Endothelial cell of umbilical vein (primary cell): ENCODE measurements at regions not wholly inside any gene's neighbourhood (a gene's known extent, or its start where the extent isn't known, plus 50 kb on each side); places are given as distances from the start of the nearest gene placed in this dataset.

Experiments
- BruUV-seq: library from RNA; stranded (reverse); fragments of 400-500 nt; replicated peaks from 2 replicates; lab custom pipeline; 2021; lab: Mats Ljungman, UMichigan
- CTCF ChIA-PET: fragments of 300-600, 350-600 bp; sonication (Branson Sonifier 250); formaldehyde crosslinking; loops from one replicate; lab custom pipeline; 2021; ENCODE audit warnings: antibody characterized with exemption, inconsistent platforms; lab: Charles Lee
- POLR2A ChIA-PET: fragments of 300-600, 350-600 bp; sonication (Branson Sonifier 250); formaldehyde crosslinking; loops from one replicate; lab custom pipeline; 2021; ENCODE audit warnings: antibody characterized with exemption, inconsistent platforms; lab: Charles Lee
- DNase-seq: peaks from one replicate; pipeline ENCODE4 v3.0.0-alpha.2; 2011; ENCODE audit warnings: low read depth, low spot score
- FAIRE-seq: peaks from 2 replicates; lab custom pipeline; 2011; peaks lifted over from hg19 to GRCh38; lab: Jason Lieb, UNC
- H2AFZ ChIP-seq: 2 replicates; pipeline ENCODE4 v1.6.0; 2012; ENCODE audit warnings: low read depth, low read length, control low read depth, inconsistent platforms
- H3K27ac ChIP-seq: 2 replicates; pipeline ENCODE4 v1.5.1; 2011; ENCODE audit warnings: low read depth, mild to moderate bottlenecking, control low read depth, low read length, moderate library complexity; ENCODE audit not compliant: insufficient read depth
- H3K27me3 ChIP-seq, 2 experiments: 2 replicates each; pipeline versions ENCODE4 v1.6.0 to v1.6.1; 2011; ENCODE audit warnings: low read length in 2 of 2, mixed read lengths in 1 of 2; ENCODE audit not compliant: control insufficient read depth in 2 of 2, insufficient read depth in 2 of 2
- H3K36me3 ChIP-seq, 2 experiments: 2 replicates in 1 of 2; 3 replicates in 1 of 2; pipeline ENCODE4 v1.5.1; 2011; ENCODE audit warnings: low read length in 2 of 2, mild to moderate bottlenecking in 1 of 2, moderate library complexity in 1 of 2; ENCODE audit not compliant: control insufficient read depth in 2 of 2, insufficient read depth in 2 of 2; ENCODE audit errors: extremely low read depth in 1 of 2
- H3K4me1 ChIP-seq: 3 replicates; pipeline ENCODE4 v1.5.1; 2011; ENCODE audit warnings: mild to moderate bottlenecking, low read length; ENCODE audit not compliant: control insufficient read depth, insufficient read depth; ENCODE audit errors: extremely low read depth
- H3K4me2 ChIP-seq: 2 replicates; pipeline ENCODE4 v1.6.1; 2011; ENCODE audit warnings: low read length, control low read depth, mixed read lengths; ENCODE audit not compliant: insufficient read depth
- H3K4me3 ChIP-seq, 3 experiments: fragments of 200-600 bp in 1 of 3; sonication (generic), shearing (Covaris generic) in 1 of 3; replicated peaks in 1 of 3; 2 replicates each; pipeline ENCODE4 v1.5.1; 2011 to 2016; ENCODE audit warnings: control low read depth in 3 of 3, low read length in 3 of 3, mild to moderate bottlenecking in 2 of 3, inconsistent platforms in 1 of 3, low read depth in 1 of 3, moderate library complexity in 1 of 3; ENCODE audit not compliant: insufficient read depth in 1 of 3
- H3K79me2 ChIP-seq: 2 replicates; pipeline ENCODE4 v1.6.0; 2012; ENCODE audit warnings: low read length, inconsistent platforms; ENCODE audit not compliant: control insufficient read depth, insufficient read depth
- H3K9ac ChIP-seq: replicated peaks from 2 replicates; pipeline ENCODE3; 2011; ENCODE audit warnings: low read length, control low read depth; ENCODE audit not compliant: insufficient read depth; ENCODE audit errors: extremely low read depth
- H3K9me1 ChIP-seq: replicated peaks from 3 replicates; pipeline ENCODE4 v1.6.0; 2011; ENCODE audit warnings: mild to moderate bottlenecking, low read length; ENCODE audit not compliant: control insufficient read depth, insufficient read depth; ENCODE audit errors: extremely low read depth
- H3K9me3 ChIP-seq: replicated peaks from 2 replicates; pipeline ENCODE4 v1.5.1; 2012; ENCODE audit warnings: low read length, inconsistent platforms; ENCODE audit not compliant: control insufficient read depth, insufficient read depth
- H4K20me1 ChIP-seq: replicated peaks from 2 replicates; pipeline ENCODE3; 2011; ENCODE audit warnings: mild to moderate bottlenecking, low read length; ENCODE audit not compliant: control insufficient read depth, insufficient read depth; ENCODE audit errors: extremely low read depth
- CTCF ChIP-seq, 2 donors: IDR thresholded peaks; 1 replicate in 1 of 2; 2 replicates in 1 of 2; pipeline ENCODE4 v1.5.1; 2011; ENCODE audit warnings: low read length in 2 of 2, mild to moderate bottlenecking in 2 of 2, moderate library complexity in 2 of 2, control low read depth in 1 of 2, inconsistent platforms in 1 of 2, low read depth in 1 of 2; ENCODE audit not compliant: insufficient read depth in 1 of 2; ENCODE audit errors: extremely low read depth in 1 of 2
- EZH2 ChIP-seq: IDR thresholded peaks from 2 replicates; pipeline ENCODE4 v1.6.1; 2012; ENCODE audit warnings: borderline replicate concordance, low read depth, mild to moderate bottlenecking, moderate library complexity, low read length, inconsistent platforms; ENCODE audit not compliant: severe bottlenecking
- FOS ChIP-seq: IDR thresholded peaks from 2 replicates; pipeline ENCODE4 v1.6.1; 2011; ENCODE audit warnings: mild to moderate bottlenecking, low read length, moderate library complexity, borderline replicate concordance; ENCODE audit not compliant: insufficient read depth
- GATA2 ChIP-seq: IDR thresholded peaks from 2 replicates; pipeline ENCODE4 v1.7.0; 2011; ENCODE audit warnings: low read depth, mild to moderate bottlenecking, moderate library complexity, mixed read lengths, low read length; ENCODE audit not compliant: insufficient read length, insufficient read depth
- JUN ChIP-seq: IDR thresholded peaks from 2 replicates; pipeline ENCODE4 v1.6.1; 2011; ENCODE audit warnings: borderline replicate concordance, low read depth; ENCODE audit not compliant: insufficient read length, insufficient read depth
- MAX ChIP-seq: IDR thresholded peaks from 2 replicates; pipeline ENCODE4 v1.6.1; 2011; ENCODE audit not compliant: insufficient read depth, insufficient read length
- MYC ChIP-seq: IDR thresholded peaks from one replicate; pipeline ENCODE4 v1.6.1; 2011; ENCODE audit warnings: mild to moderate bottlenecking, low read depth, low read length
- POLR2A ChIP-seq: IDR thresholded peaks from 2 replicates; pipeline ENCODE4 v1.6.1; 2012; ENCODE audit warnings: low read depth, mild to moderate bottlenecking, control low read depth, low read length
- POLR2AphosphoS5 ChIP-seq: IDR thresholded peaks from 2 replicates; pipeline ENCODE4 v1.6.1; 2012; ENCODE audit warnings: low read depth, mild to moderate bottlenecking, control low read depth, low read length, moderate library complexity; ENCODE audit not compliant: insufficient read depth
- dilution Hi-C: fragments of 300-500 bp; cut with MboI; formaldehyde crosslinking; loops from one replicate; pipeline ENCODE4 v1.15.0; 2019; ENCODE audit warnings: low sequenced_read_pairs; ENCODE audit not compliant: extremely low pct_ligation_motif_present
- intact Hi-C: fragments of 100-400 bp; cut with micrococcal nuclease; formaldehyde crosslinking; loops from one replicate; pipeline ENCODE4 v1.10.0; 2022

- Histone ChIP-seq H3K36me3 (no peaks in the 10 kb centered on the region), H3K4me2 (no peak overlapping the region), H2AFZ (no peak overlapping the region), H3K4me1 (peaks cover 3% of the 10 kb centered on the region), H3K27me3 (no peaks in the 10 kb centered on the region), H3K79me2 (no peaks in the 10 kb centered on the region), H3K9ac (no peak overlapping the region), H3K27ac (no peak overlapping the region), H3K4me3 (no peak overlapping the region), H4K20me1 (no peaks in the 10 kb centered on the region), H3K9me1 (no peaks in the 10 kb centered on the region), H3K9me3 (no peaks in the 10 kb centered on the region)
- intact Hi-C loops: loop anchor here (5.0 to 10.0 kb wide), 5 partner anchors 203 to 1005 kb away; no protein-coding TSS in a partner anchor
- BruUV-seq: no TSS peak
- CTCF ChIA-PET: interaction anchor here (1.3 kb wide), 1 partner anchor 1080 kb away, joined by 3 read pairs; no protein-coding TSS in a partner anchor
- DNase-seq (no peak), FAIRE-seq (no peak)
- POLR2A ChIA-PET: no interaction called here
- dilution Hi-C loops: no loop called here
- no peak for TF ChIP-seq MYC
- TF ChIP-seq CTCF (IDR thresholded peaks at IDR 0.05; ENCODE audit: extremely low read depth in 1 of 2, insufficient read depth in 1 of 2, low read depth in 1 of 2, low read length in 2 of 2): no peak
- TF ChIP-seq POLR2AphosphoS5: no peak
- TF ChIP-seq GATA2: no peak
These were observed 121.7 kb upstream of the MLIP start for GRCh38 chr6:53989504-53989903.

GRCh38 chr6:53992522-53992921 lies 118.7 kb upstream of the MLIP start:
- Histone ChIP-seq H3K27me3 (no peaks in the 10 kb centered on the region), H3K9ac (no peak overlapping the region), H3K4me2 (no peak overlapping the region), H3K36me3 (no peaks in the 10 kb centered on the region), H3K9me3 (no peaks in the 10 kb centered on the region), H3K4me3 (no peak overlapping the region), H2AFZ (no peak overlapping the region), H3K79me2 (no peaks in the 10 kb centered on the region), H3K9me1 (no peaks in the 10 kb centered on the region), H3K27ac (no peak overlapping the region), H3K4me1 (no peaks in the 10 kb centered on the region), H4K20me1 (no peaks in the 10 kb centered on the region)
- no peak for FAIRE-seq
- dilution Hi-C loops: no loop called here
- intact Hi-C loops: no loop called here
- CTCF ChIA-PET: interaction anchor here (1.2 to 1.4 kb wide), 3 partner anchors 10 to 264 kb away, joined by 3 read pairs; no protein-coding TSS in a partner anchor
- no peak for DNase-seq
- TF ChIP-seq FOS (no peak), JUN (no peak), GATA2 (no peak), MAX (no peak), EZH2 (no peak), POLR2A (no peak), CTCF (IDR thresholded peaks at IDR 0.05; ENCODE audit: extremely low read depth in 1 of 2, insufficient read depth in 1 of 2, low read depth in 1 of 2, low read length in 2 of 2) (no peak), MYC (no peak)
- POLR2A ChIA-PET: no interaction called here
- no TSS peak for BruUV-seq
